Colon (tissue), 2 donors: ENCODE measurements at regions not wholly inside any gene's neighbourhood (a gene's known extent, or its start where the extent isn't known, plus 50 kb on each side); places are given as distances from the start of the nearest gene placed in this dataset.
"Not testable (repeated sequence)": the region's sequence is repeated elsewhere in the genome, so short reads cannot be mapped to it uniquely, and the experiment has no call there.

Experiments
- FAIRE-seq: peaks from 2 replicates; lab custom pipeline; 2012; peaks lifted over from hg19 to GRCh38; lab: Jason Lieb, UNC
- donor health status: control.
- donor health status: control.

DNA sequence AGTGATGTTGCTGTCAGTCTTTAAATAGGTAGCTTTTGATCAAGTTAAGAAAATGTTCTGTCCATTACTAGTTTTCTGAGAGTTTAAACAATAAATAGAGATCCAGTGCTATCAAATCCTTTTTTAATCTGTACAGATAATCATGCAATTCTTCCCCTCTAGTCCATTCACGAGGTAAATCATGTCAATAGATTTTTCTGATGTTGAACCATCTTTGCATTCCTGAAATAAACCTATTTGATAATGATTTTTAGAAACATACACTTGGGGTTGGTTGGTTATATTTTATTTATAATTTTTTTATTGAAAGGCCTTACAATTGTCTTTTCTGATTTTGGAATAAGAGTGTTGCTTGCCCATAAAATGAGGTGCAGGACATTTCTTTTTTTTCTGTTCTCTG is 95.0 kb downstream of the FAM53A start:
- no peak for FAIRE-seq

DNA sequence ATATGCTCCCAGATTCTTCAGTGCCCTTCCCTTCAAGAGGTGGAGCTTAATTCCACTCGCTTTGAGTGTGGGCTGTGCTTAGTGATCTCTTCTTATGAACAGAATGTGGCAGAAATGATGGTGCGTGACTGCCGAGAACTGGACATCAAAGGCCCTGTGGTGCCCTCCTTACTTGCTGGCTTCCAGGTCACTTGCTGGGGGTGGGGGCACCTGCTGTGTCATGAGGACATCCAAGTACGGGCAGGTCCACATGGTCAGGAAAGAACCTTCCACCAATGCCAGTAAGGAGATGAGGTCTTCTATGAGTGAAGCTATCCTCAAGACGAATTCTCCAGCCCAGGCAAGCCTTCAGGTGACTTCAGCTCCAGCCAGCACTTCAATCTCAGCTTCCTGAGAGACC is 95.8 kb downstream of the FAM53A start:
- FAIRE-seq: no peak

DNA sequence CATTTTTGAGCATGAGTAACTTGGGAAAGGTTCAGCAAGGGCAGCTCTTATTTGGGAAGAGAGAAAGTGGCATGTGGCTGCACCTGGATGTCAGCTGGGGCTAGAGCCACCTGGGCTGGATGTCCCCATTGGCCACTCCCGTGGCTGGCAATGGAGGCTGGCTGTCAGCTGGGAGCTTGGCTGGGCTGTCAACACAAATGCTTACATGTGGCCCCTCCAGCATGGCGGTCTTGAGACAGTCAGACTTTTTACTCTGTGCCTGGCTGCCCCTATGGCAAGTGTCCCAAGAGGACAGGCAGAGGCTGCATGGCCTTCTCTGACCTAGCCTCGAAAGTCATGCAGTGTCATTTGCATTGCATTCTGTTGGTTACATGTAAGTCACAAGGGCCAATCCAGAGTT is 99.6 kb downstream of the FAM53A start:
- FAIRE-seq: no peak

DNA sequence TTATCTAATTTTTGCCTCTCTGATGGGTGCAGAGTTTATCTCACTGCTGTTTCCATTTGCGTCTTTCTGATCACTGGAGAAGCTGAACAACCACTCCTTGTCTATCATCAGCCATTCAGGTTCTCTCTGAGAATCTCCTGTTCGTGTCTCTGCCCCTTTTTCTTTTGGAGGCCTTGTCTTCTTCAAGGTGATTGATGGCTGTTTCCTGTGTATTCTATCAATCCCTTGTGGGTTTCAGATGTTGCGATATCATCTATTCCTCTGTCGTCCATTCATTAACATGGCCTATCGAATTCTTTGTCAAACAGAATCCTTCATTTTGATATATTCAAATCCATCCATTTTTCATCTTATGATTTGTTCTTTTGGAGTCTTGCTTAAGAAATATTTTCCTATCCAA is 100.3 kb downstream of the FAM53A start:
- no peak for FAIRE-seq

DNA sequence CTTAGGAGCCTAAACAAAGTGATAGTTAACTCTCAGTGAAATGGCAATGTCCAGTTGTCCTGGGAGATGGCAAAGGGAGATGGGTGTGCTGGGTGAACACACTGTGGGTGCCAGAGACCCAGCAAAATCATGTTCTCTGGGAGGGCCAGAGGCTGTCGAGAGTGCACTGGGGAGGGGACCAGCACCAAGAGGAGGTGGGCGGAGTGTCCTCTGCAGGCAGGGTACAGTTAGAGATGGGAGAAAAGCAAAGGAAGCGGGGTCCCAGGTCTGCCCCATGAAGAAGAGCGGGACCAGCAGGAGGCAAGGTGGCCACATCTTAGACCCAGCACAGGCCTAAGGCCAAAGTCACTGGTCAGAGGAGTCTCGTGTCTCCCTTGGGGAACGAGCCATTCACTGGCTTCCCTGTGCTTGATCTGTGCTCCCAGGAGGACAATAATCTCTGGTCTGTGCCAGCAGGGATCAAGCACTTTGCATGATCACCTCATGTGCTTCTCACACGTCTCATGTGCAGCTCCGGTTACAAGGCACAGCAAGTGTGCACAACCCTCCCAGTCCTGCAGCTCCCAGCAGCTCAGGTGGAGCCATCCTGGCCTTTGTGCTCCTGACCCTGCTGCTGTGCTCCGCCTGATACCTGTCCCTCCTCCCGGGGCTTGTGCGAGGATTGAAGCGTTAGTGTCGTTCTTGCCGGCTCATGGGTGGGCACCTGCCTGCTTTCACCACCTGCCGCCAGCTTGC is 100.9 kb downstream of the FAM53A start:
- FAIRE-seq: no peak

DNA sequence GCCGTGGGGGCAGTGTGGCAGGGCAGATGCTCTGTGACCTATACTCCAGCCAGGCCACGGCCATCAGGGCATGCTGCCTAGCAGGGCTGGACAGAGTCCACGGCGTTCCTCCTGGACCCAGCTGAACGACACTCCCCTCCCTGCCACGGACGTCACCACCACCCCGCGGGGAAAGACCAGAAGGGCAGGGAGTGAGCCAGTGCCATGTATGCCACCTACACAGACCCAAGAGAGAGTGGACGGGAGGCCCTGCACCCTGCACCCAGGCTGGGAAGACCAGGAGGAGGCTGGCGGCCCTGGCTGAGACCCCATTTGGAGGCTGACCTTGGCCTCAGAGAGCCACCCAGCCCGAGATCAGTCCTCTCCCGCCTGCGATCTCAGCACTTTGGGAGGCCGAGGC is 101.9 kb downstream of the FAM53A start:
- FAIRE-seq: no peak

DNA sequence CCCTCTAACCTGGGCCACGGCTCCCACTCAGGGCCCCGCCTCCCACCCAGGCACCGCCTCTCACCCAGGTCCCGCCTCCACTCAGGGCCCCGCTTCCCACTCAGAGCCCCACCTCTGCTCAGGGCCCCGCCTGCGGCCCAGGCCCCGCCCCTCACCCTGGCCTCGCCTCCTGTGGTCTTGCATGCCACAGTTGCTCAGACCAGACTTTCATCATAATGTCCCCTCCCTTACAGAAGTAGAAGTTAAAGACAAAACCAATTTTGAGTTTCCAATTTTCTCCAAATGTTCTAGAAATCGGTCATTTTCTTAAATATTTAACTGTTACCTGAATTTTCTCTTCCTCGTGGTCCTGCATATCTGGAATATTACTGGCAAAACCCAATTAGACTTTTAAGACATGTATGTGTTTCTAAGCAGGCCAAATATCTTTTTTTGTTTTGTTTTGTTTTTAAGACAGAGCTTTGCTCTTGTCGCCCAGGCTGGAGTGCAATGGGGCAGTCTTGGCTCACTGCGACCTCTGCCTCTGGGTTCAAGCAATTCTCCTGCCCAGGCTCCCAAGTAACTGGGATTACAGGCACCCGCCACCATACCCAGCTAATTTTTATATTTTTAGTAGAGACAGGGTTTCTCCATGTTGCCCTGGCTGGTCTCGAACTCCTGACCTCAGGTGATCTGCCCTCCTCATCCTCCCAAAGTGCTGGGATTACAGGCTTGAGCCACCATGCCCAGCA is 102.8 kb downstream of the FAM53A start:
- FAIRE-seq: peak; percentile 31

DNA sequence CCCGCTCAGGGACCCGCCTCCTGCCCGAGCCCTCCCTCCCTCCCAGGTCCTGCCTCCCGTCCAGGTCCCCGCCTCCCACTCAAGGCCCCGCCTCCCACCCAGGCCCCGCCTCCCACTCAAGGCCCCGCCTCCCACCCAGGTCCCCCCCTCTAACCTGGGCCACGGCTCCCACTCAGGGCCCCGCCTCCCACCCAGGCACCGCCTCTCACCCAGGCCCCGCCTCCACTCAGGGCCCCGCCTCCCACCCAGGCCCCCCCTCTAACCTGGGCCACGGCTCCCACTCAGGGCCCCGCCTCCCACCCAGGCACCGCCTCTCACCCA is 103.5 kb downstream of the FAM53A start:
- FAIRE-seq: not testable (repeated sequence)

DNA sequence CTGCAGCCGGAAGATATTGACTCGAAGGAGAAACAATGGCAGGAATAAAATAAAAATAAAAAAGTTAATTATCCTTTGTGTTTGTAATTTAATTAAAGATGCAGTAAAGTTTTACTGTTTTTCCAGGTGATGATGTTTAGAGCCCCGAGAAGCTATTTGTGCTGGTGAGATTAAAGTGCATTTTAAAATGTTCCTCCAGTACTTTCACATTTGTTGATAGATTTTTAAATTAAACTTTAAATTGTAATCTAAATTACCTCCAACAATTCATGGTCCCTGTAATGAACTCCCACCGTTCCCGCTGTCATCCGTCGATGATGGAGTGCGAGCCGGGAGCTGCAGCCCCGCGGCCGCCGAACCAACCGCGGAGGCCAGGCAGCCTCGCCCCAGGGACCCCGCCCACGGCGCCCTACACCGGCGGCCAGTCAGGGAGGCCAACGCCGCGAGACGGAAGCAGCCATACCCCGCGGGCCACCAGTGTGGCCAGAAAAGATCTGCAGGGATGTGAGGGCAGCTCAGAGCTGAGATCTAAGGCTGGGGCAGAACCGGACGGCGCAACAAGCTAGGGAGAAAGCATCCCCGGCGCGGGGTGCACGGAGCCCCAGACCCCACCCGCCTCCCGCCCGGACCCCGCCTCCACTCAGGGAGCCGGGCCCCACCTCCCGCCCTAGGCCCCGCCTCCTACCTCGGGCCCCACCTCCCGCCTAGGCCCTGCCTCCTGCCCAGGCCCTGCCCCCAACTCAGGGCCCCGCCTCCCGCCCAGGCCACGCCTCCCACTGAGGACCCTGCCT is 104.0 kb downstream of the FAM53A start:
- no peak for FAIRE-seq

DNA sequence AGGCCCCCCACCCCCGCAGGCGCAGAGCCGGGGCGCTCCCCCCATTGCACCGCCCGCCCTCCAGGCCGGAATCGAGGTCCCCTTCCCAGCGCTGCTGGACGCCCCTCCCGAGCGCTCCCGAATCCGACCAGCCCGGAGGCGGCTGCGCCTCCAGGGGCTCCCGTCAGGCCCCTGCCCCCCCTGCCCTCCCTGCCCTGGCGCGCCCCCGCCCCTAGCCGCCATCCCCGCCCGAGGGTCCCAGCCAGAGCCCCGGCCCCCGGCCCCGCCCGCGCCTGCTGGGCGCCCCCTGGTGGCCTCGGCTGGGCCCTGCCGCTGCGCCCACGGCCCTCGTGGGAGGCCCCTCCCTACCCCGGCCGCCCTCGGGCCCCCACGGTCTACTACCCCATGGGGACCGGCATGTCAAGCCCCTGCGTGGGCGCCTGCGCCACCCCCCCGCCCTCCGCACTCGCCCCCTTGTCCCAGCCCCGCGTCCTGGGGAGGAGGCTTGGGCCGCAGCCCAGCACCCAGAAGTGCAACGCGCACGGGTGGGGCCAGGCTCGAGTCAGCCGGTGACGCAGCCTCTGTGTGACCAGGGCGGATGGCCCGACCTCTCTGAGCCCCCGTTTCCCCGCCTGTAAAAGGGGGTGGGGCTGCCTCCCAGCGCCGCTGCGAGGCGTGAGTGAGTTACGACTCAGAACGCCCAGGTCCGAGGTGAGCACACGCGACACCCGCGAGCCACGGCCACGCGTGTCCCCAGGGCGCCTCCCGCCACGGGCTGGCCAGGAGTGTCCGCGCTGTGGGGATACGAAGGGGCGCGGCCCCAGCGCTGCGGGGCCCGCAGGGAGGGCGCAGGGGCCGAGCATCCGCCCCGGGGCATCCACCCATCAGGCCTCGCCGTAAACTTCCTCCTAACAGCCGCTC is 104.9 kb downstream of the FAM53A start:
- FAIRE-seq: no peak

DNA sequence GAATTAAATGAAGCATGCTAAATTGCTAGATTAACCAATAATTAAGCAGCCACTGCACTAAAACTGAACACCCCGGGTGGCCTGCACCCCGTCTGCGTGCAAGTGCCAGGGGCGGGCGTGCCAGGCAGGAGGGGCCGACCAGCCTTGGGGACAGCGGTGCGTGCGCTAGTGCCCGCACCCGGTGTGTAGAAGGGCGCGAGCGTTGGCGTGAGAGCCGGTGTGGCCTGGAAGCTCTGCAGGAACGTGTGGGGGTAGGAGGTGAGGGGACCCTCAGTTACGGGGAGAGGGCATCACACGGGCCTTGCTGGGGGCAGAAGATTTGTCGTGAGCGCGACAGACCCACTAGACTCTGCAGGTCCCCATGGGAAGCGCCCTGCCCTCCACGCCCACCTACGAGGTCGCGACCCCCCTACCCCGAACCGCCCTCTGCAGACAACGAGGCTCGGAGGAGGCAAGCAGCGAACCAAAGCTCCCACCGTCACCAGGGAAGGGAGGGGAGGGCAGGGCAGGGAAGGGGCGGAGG is 105.8 kb downstream of the FAM53A start:
- FAIRE-seq: no peak

DNA sequence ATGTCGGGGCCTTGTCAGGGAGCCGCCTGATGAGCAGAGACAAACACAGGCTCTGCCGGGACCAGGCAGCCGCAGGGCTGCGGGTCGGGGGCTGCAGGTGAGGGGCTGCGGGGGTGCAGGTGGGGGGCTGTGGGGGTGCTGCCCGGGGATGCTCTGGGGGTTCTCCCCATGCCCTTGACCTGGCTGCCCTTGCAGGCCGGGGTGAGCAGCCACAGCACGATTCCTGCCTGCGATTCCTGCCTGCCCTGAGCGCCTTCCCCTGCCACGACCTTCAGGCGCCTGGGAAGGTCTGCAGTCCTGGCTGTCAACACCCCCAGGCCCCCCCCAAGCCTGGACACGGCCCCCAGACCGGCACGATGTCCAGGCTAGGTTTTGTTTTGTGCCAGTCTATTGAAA is 106.3 kb downstream of the FAM53A start:
- FAIRE-seq: no peak

DNA sequence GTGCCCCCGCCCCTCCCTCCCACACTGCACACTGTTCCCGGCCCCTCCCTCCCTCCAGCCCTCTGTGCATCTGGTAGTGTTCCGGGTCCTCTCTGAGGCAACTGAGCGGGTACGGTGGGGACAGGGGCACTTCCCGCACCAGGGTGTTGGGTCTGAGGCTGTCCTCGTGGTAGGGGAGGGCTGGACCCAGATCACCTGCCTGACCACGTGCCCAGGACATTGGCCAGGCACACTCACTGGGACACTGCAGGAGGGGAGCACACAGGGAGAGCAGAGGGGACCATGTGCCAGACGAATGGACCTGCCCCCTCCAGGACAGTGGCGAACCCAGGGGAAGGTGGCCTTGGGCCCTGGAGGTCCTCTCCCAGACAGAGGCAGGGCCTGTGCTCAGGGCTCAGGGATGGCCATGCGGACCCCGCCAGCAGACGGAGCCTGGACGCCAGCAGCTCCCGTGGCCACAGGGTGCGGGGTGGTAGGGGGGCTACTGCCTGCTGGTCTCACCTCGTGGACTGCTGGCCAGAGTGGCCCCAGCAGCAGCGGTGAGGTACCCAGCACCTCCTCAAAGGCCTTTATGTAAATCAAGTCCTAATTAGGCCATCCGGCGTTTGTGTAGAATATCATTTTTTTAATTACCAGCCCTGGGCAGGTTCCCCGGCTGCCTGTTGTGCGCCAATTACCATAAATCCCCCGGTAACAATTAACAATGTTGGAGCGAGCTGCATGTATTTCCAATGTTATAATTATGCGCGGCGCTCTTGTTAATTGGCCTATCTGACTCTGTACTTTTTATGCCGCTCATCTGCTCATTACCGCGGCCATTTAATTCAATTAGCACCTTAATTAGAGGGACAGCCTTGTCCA is 106.9 kb downstream of the FAM53A start:
- FAIRE-seq: no peak

DNA sequence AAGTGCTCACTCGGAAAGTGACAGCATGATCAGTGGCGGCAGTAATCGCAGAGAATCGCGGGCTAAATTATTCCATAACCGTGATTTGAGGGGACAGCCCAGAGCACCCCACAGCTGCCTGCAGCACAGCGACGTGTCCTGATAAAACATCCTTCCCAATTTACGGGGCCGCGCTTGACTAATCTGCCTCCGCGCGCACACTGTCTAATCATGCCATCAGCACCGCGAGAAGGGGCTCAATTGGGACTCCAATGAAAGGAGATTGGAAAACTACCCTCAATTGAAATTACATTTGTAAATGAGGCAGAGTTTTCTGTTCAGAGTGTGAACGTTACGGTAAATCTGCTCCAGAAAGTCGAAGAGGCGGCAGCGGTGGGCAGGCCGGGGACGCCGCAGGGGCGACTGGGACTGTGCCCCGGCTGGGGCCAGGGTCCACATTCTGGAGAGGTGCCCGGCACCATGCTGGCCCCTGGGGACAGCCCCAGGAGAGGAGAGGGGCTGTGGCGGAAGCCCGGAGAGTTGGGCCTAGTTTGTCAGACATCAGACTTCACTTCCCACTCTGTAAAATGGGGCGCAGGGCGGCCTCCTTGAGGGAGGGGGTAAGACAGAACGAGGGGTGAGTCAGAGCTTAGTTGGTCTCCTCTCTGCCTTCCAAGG is 107.7 kb downstream of the FAM53A start:
- no peak for FAIRE-seq

DNA sequence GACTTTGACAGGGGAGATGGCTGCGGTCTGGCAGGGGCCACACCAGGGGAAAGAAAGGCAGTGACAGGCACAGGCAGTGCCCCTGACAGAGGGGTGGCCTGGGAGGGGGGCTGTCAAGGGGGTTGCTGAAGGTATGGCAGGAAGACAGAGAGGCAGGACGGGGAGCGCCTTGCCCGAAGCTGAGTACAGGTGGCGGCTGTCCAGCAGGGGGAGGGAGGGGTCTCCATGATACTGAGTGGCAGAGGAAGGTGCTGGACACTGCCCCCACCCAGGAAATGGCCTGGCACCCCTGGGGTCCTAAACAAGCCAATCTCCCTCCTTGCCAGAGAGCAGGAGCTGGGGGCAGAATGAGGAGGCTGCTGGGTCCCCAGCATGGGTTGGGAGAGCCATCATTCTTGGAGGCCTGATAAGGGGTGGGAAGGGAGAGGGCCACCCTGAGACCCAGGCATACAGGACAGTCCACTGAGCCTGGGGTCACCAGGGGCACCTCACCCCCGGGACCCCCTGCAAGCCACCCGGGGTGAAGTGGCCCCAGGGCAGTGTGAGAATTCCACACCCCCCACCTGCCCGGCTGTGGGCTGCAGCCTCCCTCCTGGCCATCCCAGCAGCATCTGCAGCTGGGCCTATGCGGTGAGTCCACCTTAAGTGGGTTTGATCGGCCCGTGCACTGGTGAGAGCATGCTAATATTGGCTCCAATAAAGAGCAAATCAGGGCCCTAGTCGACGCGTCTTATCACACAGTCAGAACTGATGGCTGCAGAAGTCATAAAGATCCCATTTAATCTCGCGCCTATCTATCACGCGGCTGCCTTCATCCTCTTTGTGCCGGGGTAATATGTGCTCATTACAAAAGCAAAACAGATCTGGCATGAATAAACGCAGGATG is 108.5 kb downstream of the FAM53A start:
- FAIRE-seq: no peak

DNA sequence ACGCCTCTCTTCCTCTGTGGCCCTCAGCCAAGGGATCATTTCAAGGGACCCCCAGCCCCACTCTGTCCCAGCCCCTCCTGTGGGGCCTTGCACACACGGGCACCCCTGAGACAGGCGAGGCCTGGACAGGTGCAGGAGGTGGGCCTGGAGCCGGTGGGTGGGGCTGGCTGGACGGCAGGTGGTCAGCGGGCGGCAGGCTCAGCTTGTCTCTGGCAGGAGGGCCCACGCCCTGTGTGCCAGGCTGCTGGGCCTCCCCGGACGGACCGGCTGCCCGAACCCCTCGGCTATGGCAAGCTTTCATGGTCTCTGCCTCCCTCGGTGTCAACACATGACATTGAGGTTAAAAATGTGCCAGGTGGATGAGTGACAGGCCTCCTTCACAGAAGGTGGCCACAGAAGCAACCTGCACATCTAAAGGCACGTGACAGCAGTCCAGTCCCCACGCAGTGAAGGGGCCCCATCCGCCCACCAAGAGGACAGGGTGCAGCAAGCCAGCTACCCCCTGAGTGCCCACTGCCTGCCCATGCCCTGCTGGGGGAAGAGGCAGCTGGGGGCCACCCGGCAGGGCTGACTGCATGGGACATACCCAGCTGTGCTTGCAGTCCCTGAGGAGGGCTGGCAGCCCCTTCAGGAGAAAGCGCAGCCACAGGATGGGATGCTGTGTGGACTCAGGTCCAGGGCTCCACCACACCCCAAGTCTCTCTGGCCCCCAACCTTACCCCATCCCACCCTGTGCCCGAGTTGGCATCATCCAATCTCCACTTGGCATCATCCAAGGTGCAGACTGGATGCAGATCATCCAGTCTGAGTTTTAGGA is 109.3 kb downstream of the FAM53A start:
- no peak for FAIRE-seq

DNA sequence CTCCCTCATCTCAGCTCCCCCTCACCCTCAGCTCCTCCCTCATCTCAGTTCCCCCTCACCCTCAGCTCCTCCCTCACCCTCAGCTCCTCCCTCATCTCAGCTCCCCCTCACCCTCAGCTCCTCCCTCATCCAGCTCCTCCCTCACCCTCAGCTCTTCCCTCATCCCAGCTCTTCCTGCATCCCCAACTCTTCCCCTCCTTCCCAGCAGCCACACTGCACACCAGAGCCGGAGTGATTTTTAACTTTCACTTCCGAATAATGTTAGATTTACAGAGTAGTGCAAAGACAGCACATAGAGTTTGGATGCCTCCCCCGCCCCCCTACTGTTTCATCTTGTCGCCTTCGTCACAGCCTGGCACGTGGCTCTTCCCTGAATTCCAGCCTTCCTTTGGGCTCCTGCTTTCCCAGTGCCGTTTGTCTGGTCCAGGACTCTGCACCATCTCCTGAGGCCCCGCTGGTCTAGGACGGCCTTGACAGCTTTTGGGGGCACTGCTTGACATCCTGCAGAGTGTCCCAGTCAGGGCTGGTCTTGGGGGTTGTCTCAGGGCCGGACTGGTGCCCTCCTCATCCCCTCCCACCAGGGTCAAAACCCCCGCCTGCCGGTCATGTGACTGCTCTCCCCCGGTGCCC is 110.2 kb downstream of the FAM53A start:
- no peak for FAIRE-seq
